H1 (cell line): ENCODE measurements at regions not wholly inside any gene's neighbourhood (a gene's known extent, or its start where the extent isn't known, plus 50 kb on each side); places are given as distances from the start of the nearest gene placed in this dataset.

Source experiments
- CHD1 ChIP-seq: IDR thresholded peaks from 2 replicates; pipeline ENCODE4 v1.6.1; 2012; ENCODE audit warnings: low read depth, low read length, improper control_type of control experiment
- NANOG ChIP-seq: IDR thresholded peaks from 2 replicates; pipeline ENCODE4 v1.6.1; 2011; ENCODE audit warnings: low read length, low read depth, mild to moderate bottlenecking, inconsistent platforms; ENCODE audit not compliant: insufficient read depth, poor library complexity, severe bottlenecking
- TEAD4 ChIP-seq: IDR thresholded peaks from 2 replicates; pipeline ENCODE4 v1.6.1; 2012; ENCODE audit warnings: low read depth, low read length, inconsistent platforms, mixed read lengths

DNA sequence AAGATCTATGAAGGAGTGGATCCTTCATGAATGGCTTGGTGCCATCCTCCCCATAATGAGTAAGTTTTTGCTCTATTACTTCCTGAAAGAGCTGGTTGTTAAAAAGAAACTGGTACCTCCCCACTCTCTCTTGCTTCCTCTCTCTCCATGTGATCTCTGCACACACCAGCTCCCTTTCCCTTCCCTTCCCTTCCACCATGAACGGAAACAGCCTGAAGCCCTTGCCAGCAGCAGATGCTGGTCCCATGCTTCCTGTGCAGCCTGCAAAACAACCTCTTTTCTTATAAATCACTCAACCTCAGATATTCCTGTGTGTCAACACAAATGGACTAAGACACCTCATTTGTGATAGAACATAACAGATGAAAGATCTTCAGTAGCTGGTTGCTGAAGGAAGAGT is 303.5 kb upstream of the ACVR2A start:
- TF ChIP-seq TEAD4, result no peak
- TF ChIP-seq CHD1, result no peak
- TF ChIP-seq NANOG, result no peak
